ENCODE measurements at regions not wholly inside any gene's neighbourhood (a gene's known extent, or its start where the extent isn't known, plus 50 kb on each side); places are given as distances from the start of the nearest gene placed in this dataset.
"Not testable (repeated sequence)": the region's sequence is repeated elsewhere in the genome, so short reads cannot be mapped to it uniquely, and the experiment has no call there.

GRCh38 chr2:52072949-52073348 is 1041.0 kb upstream of the NRXN1 start:
- no peak for DNase-seq

GRCh38 chr2:52070665-52071064 is 1038.7 kb upstream of the NRXN1 start:
- DNase-seq: no peak

GRCh38 chr2:52064234-52064633 is 1032.3 kb upstream of the NRXN1 start:
- no peak for DNase-seq

- no peak for DNase-seq
These were observed 1022.9 kb upstream of the NRXN1 start for GRCh38 chr2:52054824-52055223.

- DNase-seq: no peak
These were observed 1004.9 kb upstream of the NRXN1 start for GRCh38 chr2:52036853-52037252.

- no peak for DNase-seq
These were observed 1004.1 kb upstream of the NRXN1 start for GRCh38 chr2:52036024-52036423.

GRCh38 chr2:52035391-52035790 is 1003.5 kb upstream of the NRXN1 start:
- DNase-seq: no peak

GRCh38 chr2:52034706-52035105 is 1002.8 kb upstream of the NRXN1 start:
- DNase-seq: no peak

- no peak for DNase-seq
These were observed 990.1 kb upstream of the NRXN1 start for GRCh38 chr2:52022006-52022405.

GRCh38 chr2:52017646-52018235 is 985.8 kb upstream of the NRXN1 start:
- DNase-seq: no peak

- not testable (repeated sequence) for DNase-seq
These were observed 975.0 kb upstream of the NRXN1 start for GRCh38 chr2:52006821-52007366.

GRCh38 chr2:52000151-52000855 is 968.4 kb upstream of the NRXN1 start:
- no peak for DNase-seq

- DNase-seq: no peak
These were observed 967.0 kb upstream of the NRXN1 start for GRCh38 chr2:51998890-51999289.

GRCh38 chr2:51997571-51997970 is 965.6 kb upstream of the NRXN1 start:
- no peak for DNase-seq

- DNase-seq: no peak
These were observed 963.4 kb upstream of the NRXN1 start for GRCh38 chr2:51995293-51995692.

- no peak for DNase-seq
These were observed 962.3 kb upstream of the NRXN1 start for GRCh38 chr2:51994123-51994763.

GRCh38 chr2:51990684-51991083 is 958.8 kb upstream of the NRXN1 start:
- no peak for DNase-seq

- DNase-seq: no peak
These were observed 954.2 kb upstream of the NRXN1 start for GRCh38 chr2:51986101-51986500.

GRCh38 chr2:51981783-51982182 is 949.9 kb upstream of the NRXN1 start:
- no peak for DNase-seq

- DNase-seq: no peak
These were observed 944.7 kb upstream of the NRXN1 start for GRCh38 chr2:51976623-51977022.

GRCh38 chr2:51971136-51971535 is 939.2 kb upstream of the NRXN1 start:
- DNase-seq: no peak

GRCh38 chr2:51969347-51969746 is 937.4 kb upstream of the NRXN1 start:
- no peak for DNase-seq

GRCh38 chr2:51960841-51961335 is 929.0 kb upstream of the NRXN1 start:
- DNase-seq: no peak

- DNase-seq: no peak
These were observed 928.3 kb upstream of the NRXN1 start for GRCh38 chr2:51960281-51960680.

All from bone marrow (tissue), 2 donors.